H1 (cell line): ENCODE measurements at regions not wholly inside any gene's neighbourhood (a gene's known extent, or its start where the extent isn't known, plus 50 kb on each side); places are given as distances from the start of the nearest gene placed in this dataset.

Experiments used
- BCL11A ChIP-seq, 2 experiments: IDR thresholded peaks; one replicate each; pipeline ENCODE4 v1.6.1; 2011; ENCODE audit warnings: low read depth in 2 of 2, low read length in 2 of 2, mild to moderate bottlenecking in 2 of 2
- CHD1 ChIP-seq: IDR thresholded peaks from 2 replicates; pipeline ENCODE4 v1.6.1; 2012; ENCODE audit warnings: low read depth, low read length, improper control_type of control experiment
- KDM5A ChIP-seq: fragments of 200-600 bp; IDR thresholded peaks from 2 replicates; pipeline ENCODE4 v1.7.1; 2012; ENCODE audit warnings: mild to moderate bottlenecking, low read length, inconsistent platforms, mixed read lengths
- MAFK ChIP-seq: IDR thresholded peaks from 2 replicates; pipeline ENCODE4 v1.6.1; 2012; ENCODE audit warnings: low read depth, mild to moderate bottlenecking, improper control_type of control experiment, low read length

DNA sequence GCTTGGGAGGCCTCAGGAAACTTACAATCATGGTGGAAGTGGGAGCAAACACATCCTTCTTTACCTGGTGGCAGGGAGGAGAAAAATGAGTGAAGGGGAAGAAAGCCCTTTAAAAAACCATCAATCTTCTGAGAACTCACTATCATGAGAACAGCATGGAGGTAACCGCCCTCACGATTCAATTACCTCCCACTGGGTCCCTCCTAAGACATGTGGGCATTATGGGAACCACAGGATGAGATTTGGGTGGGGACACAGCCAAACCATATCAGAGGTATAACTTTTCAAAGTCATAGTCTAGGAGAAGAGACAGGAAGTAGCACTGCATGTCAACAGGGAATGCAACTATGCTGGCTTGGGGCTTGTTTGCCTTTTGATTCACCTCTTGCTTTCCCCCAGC lies 59.9 kb upstream of the DTNBP1 start (continued):
- TF ChIP-seq CHD1 (no peak), BCL11A (IDR thresholded peaks at IDR 0.05; ENCODE audit: low read depth in 2 of 2, low read length in 2 of 2) (no peak), MAFK (no peak), KDM5A (no peak)
